ENCODE measurements at regions not wholly inside any gene's neighbourhood (a gene's known extent, or its start where the extent isn't known, plus 50 kb on each side); places are given as distances from the start of the nearest gene placed in this dataset.

- DNase-seq, result no peak
Measured at GRCh38 chr3:193955719-193956118, 180.2 kb upstream of the HES1 start.

GRCh38 chr3:193959861-193960260, 176.1 kb upstream of the HES1 start:
- no peak for DNase-seq

GRCh38 chr3:193960487-193961274, 175.3 kb upstream of the HES1 start:
- DNase-seq, result peak; percentile 47 to 90 (median 79)

- DNase-seq, result no peak
Measured at GRCh38 chr3:193962986-193963685, 172.8 kb upstream of the HES1 start.

GRCh38 chr3:193963808-193964516, 172.0 kb upstream of the HES1 start:
- DNase-seq, result no peak

GRCh38 chr3:193964517-193964880, 171.4 kb upstream of the HES1 start:
- DNase-seq, result no peak

- no peak for DNase-seq
Measured at GRCh38 chr3:193968380-193968974, 167.5 kb upstream of the HES1 start.

GRCh38 chr3:193970131-193970772, 165.7 kb upstream of the HES1 start:
- peak in 1 of 3 donors; percentile 54 for DNase-seq

- no peak for DNase-seq
Measured at GRCh38 chr3:193970773-193971206, 165.2 kb upstream of the HES1 start.

GRCh38 chr3:193971261-193971751, 164.6 kb upstream of the HES1 start:
- peak in 1 of 3 donors; percentile 54 for DNase-seq

GRCh38 chr3:193971966-193972365, 164.0 kb upstream of the HES1 start:
- DNase-seq, result no peak

- DNase-seq, result peak in 1 of 3 donors; percentile 45
Measured at GRCh38 chr3:193972832-193973231, 163.1 kb upstream of the HES1 start.

GRCh38 chr3:193974191-193974652, 161.7 kb upstream of the HES1 start:
- DNase-seq, result peak in 1 of 3 donors; percentile 70

- peak in 1 of 3 donors; percentile 67 for DNase-seq
Measured at GRCh38 chr3:193974671-193975535, 161.0 kb upstream of the HES1 start.

GRCh38 chr3:193977622-193978021, 158.3 kb upstream of the HES1 start:
- no peak for DNase-seq

- no peak for DNase-seq
Measured at GRCh38 chr3:193978030-193978429, 157.9 kb upstream of the HES1 start.

GRCh38 chr3:193978486-193978885, 157.5 kb upstream of the HES1 start:
- no peak for DNase-seq

GRCh38 chr3:193980326-193980725, 155.6 kb upstream of the HES1 start:
- peak in 1 of 3 donors; percentile 83 for DNase-seq

- DNase-seq, result no peak
Measured at GRCh38 chr3:193980905-193981304, 155.0 kb upstream of the HES1 start.

- peak in 1 of 3 donors; percentile 85 for DNase-seq
Measured at GRCh38 chr3:193981504-193981903, 154.4 kb upstream of the HES1 start.

Data from muscle of back (tissue), 3 donors.